A549 (cell line): ENCODE measurements at regions not wholly inside any gene's neighbourhood (a gene's known extent, or its start where the extent isn't known, plus 50 kb on each side); places are given as distances from the start of the nearest gene placed in this dataset.
A peak's percentile ranks its signal among the peaks of the same experiment; 100 is the strongest.

Source experiments
- ATAC-seq, 2 experiments: fragments of 200-7000 bp in 1 of 2; fragments of >200 bp in 1 of 2; cut with Nextera tagmentation in 1 of 2; cut with Tn5 transposase in 1 of 2; 3 replicates each; pipeline versions ENCODE4 v1.8.0 to v1.9.1; 2018 to 2020; ENCODE audit warnings: mild to moderate bottlenecking in 1 of 2, moderate library complexity in 1 of 2
- CTCF ChIA-PET: fragments of 300-600 bp; sonication (Branson Sonifier 250); formaldehyde crosslinking; extraction: SDS; loops from one replicate; lab custom pipeline; 2021; ENCODE audit warnings: antibody characterized with exemption, inconsistent platforms; lab: Yijun Ruan, JAX
- POLR2A ChIA-PET: fragments of 350-600 bp; formaldehyde crosslinking; extraction: SDS; loops from one replicate; lab custom pipeline; 2021; ENCODE audit warnings: antibody characterized with exemption, inconsistent platforms; lab: Yijun Ruan, JAX
- DNase-seq, 2 experiments: peaks; one replicate each; pipeline versions ENCODE4 v3.0.0 to v3.0.0-alpha.2; 2011 to 2016; ENCODE audit warnings: low read depth in 1 of 2, low spot score in 1 of 2
- FAIRE-seq: peaks from 2 replicates; lab custom pipeline; 2011; peaks lifted over from hg19 to GRCh38; lab: Jason Lieb, UNC
- H3K27ac ChIP-seq, 2 experiments: fragments of >200 bp; sonication (Bioruptor Twin); formaldehyde crosslinking; 3 replicates each; pipeline ENCODE4 v1.5.1; 2016 to 2017
- H3K4me1 ChIP-seq: fragments of >200 bp; sonication (Bioruptor Twin); formaldehyde crosslinking; 3 replicates; pipeline ENCODE4 v1.6.1; 2016
- H3K4me2 ChIP-seq: fragments of >200 bp; sonication (Bioruptor Twin); formaldehyde crosslinking; 3 replicates; pipeline ENCODE4 v1.6.1; 2016
- H3K4me3 ChIP-seq: fragments of >200 bp; sonication (Bioruptor Twin); formaldehyde crosslinking; 3 replicates; pipeline ENCODE4 v1.5.1; 2016
- H3K9me3 ChIP-seq: fragments of >200 bp; sonication (Bioruptor Twin); formaldehyde crosslinking; 3 replicates; pipeline ENCODE4 v1.6.1; 2016
- BHLHE40 ChIP-seq: IDR thresholded peaks from 2 replicates; pipeline ENCODE4 v1.6.1; 2012; ENCODE audit warnings: low read depth, low read length, inconsistent platforms
- CBX8 ChIP-seq: fragments of 200-600 bp; sonication (generic); IDR thresholded peaks from 2 replicates; pipeline ENCODE4 v1.6.1; 2016
- FOSB ChIP-seq: fragments of 250-450 bp; sonication (Bioruptor Pico); IDR thresholded peaks from 2 replicates; pipeline ENCODE4 v1.5.0; 2020; ENCODE audit warnings: mild to moderate bottlenecking, moderate library complexity
- FOSL2 ChIP-seq, 2 experiments: fragments of 450-650 bp in 1 of 2; fragments of >200 bp in 1 of 2; sonication (Bioruptor Twin) in 1 of 2; formaldehyde crosslinking; IDR thresholded peaks; 2 replicates each; pipeline versions ENCODE4 v1.5.0 to v1.6.1; 2016 to 2020; ENCODE audit warnings: mild to moderate bottlenecking in 1 of 2, moderate library complexity in 1 of 2
- FOXS1 ChIP-seq: fragments of 250-450 bp; sonication (Bioruptor Pico); IDR thresholded peaks from 2 replicates; pipeline ENCODE4 v1.5.0; 2020; ENCODE audit warnings: mild to moderate bottlenecking, moderate library complexity
- HEYL ChIP-seq: fragments of 250-450 bp; sonication (Bioruptor Pico); IDR thresholded peaks from 2 replicates; pipeline ENCODE4 v1.8.0; 2021; ENCODE audit warnings: mild to moderate bottlenecking, moderate library complexity
- HOXB13 ChIP-seq: fragments of 250-450 bp; sonication (Bioruptor Pico); IDR thresholded peaks from 2 replicates; pipeline ENCODE4 v1.5.0; 2020; ENCODE audit warnings: low read depth, mild to moderate bottlenecking, moderate library complexity
- JUN ChIP-seq, 2 experiments: fragments of >200 bp; sonication (Bioruptor Twin); formaldehyde crosslinking; IDR thresholded peaks; 2 replicates in 1 of 2; 3 replicates in 1 of 2; pipeline ENCODE4 v1.6.1; 2016 to 2017
- KDM1A ChIP-seq: fragments of 200-600 bp; sonication (generic); IDR thresholded peaks from 2 replicates; pipeline ENCODE4 v1.6.1; 2016; ENCODE audit warnings: low read depth, mild to moderate bottlenecking
- MAX ChIP-seq: IDR thresholded peaks from 2 replicates; pipeline ENCODE4 v1.6.1; 2012
- MYC ChIP-seq: IDR thresholded peaks from 2 replicates; pipeline ENCODE4 v1.6.1; 2012; ENCODE audit warnings: mild to moderate bottlenecking, inconsistent platforms, low read length, improper control_type of control experiment, borderline replicate concordance
- NFE2L2 ChIP-seq: fragments of 150-350 bp; conservative IDR thresholded peaks from 2 replicates; pipeline ENCODE4 v1.6.1; 2014; ENCODE audit warnings: low read length
- NPAS2 ChIP-seq: fragments of 250-450 bp; sonication (Bioruptor Pico); IDR thresholded peaks from 2 replicates; pipeline ENCODE4 v1.8.0; 2022; ENCODE audit warnings: mild to moderate bottlenecking, moderate library complexity, borderline replicate concordance
- POLR2AphosphoS2 ChIP-seq: conservative IDR thresholded peaks from 2 replicates; pipeline ENCODE4 v1.6.1; 2012; ENCODE audit warnings: low read length, improper control_type of control experiment, inconsistent platforms
- RAD21 ChIP-seq, 2 experiments: fragments of >200 bp in 1 of 2; sonication (Bioruptor Twin) in 1 of 2; formaldehyde crosslinking in 1 of 2; IDR thresholded peaks in 1 of 2; conservative IDR thresholded peaks in 1 of 2; 2 replicates in 1 of 2; 3 replicates in 1 of 2; pipeline ENCODE4 v1.6.1; 2012 to 2018; ENCODE audit warnings: inconsistent platforms in 1 of 2
- RCOR1 ChIP-seq: fragments of 150-350 bp; IDR thresholded peaks from 2 replicates; pipeline ENCODE4 v1.6.1; 2014; ENCODE audit warnings: antibody characterized with exemption, low read length, low read depth
- REST ChIP-seq: fragments of 200-600 bp; sonication (generic); IDR thresholded peaks from 2 replicates; pipeline ENCODE4 v1.6.1; 2016; ENCODE audit warnings: antibody characterized with exemption, mild to moderate bottlenecking, moderate library complexity
- RFX5 ChIP-seq: fragments of 450-650 bp; IDR thresholded peaks from 2 replicates; pipeline ENCODE4 v1.7.1; 2014; ENCODE audit warnings: antibody characterized with exemption, mild to moderate bottlenecking, moderate library complexity
- RNF2 ChIP-seq: fragments of 200-600 bp; sonication (generic); IDR thresholded peaks from 2 replicates; pipeline ENCODE4 v1.6.1; 2016; ENCODE audit warnings: low read depth, mild to moderate bottlenecking, antibody characterized with exemption, moderate library complexity, borderline replicate concordance
- SREBF2 ChIP-seq: fragments of 450-650 bp; IDR thresholded peaks from 2 replicates; pipeline ENCODE4 v1.6.1; 2014; ENCODE audit warnings: mild to moderate bottlenecking, moderate library complexity
- TFCP2L1 ChIP-seq: fragments of 250-450 bp; sonication (Bioruptor Pico); IDR thresholded peaks from 2 replicates; pipeline ENCODE4 v1.5.0; 2021; ENCODE audit warnings: mild to moderate bottlenecking
- TP53 ChIP-seq: fragments of 250-450 bp; sonication (Bioruptor Pico); IDR thresholded peaks from 2 replicates; pipeline ENCODE4 v1.5.0; 2021; ENCODE audit warnings: mild to moderate bottlenecking, moderate library complexity
- USF2 ChIP-seq: fragments of 450-650 bp; IDR thresholded peaks from 2 replicates; pipeline ENCODE4 v1.6.1; 2014; ENCODE audit warnings: antibody characterized with exemption
- ZC3H11A ChIP-seq: fragments of 450-650 bp; IDR thresholded peaks from 2 replicates; pipeline ENCODE4 v1.6.1; 2014; ENCODE audit warnings: antibody characterized with exemption, mild to moderate bottlenecking
- ZSCAN20 ChIP-seq: fragments of 250-450 bp; sonication (Bioruptor Pico); IDR thresholded peaks from 2 replicates; pipeline ENCODE4 v1.8.0; 2022; ENCODE audit warnings: mild to moderate bottlenecking, moderate library complexity
- WGBS: methylation state at CpG from one replicate; pipeline ENCODE4 v1.1.6; 2017; ENCODE audit errors: missing lambda C conversion rate; 5-methylcytosine and 5-hydroxymethylcytosine counted together
- TF ChIP-seq, protein P1 (sequence below): IDR thresholded peaks from 2 replicates; pipeline ENCODE4 v1.6.1; 2012; ENCODE audit warnings: low read depth, borderline replicate concordance

- no peak for FAIRE-seq
- WGBS = 16% methylated on average over 8 of the region's 8 CpGs
- no peak overlapping the region for H3K4me2 ChIP-seq
- H3K9me3 ChIP-seq = no peaks in the 10 kb centered on the region
- TF ChIP-seq RAD21 (conservative IDR thresholded peaks at IDR 0.05 in 1 of 2, IDR thresholded peaks at IDR 0.05 in 1 of 2) = no peak
- no peak for TF ChIP-seq FOSL2 (IDR thresholded peaks at IDR 0.05)
- TF ChIP-seq FOSL2 (CRISPR knock-in tag; IDR thresholded peaks at IDR 0.05) = no peak
- TF ChIP-seq POLR2AphosphoS2 = no peak
- TF ChIP-seq ZC3H11A = no peak
- TF ChIP-seq KDM1A = no peak
- no peak for TF ChIP-seq TFCP2L1
- peak; percentile 8 to 20; a peak in 2 of 6 replicates for ATAC-seq
- peak in 1 of 2 experiments; percentile 9 for DNase-seq
- H3K4me1 ChIP-seq = no peaks in the 10 kb centered on the region
- POLR2A ChIA-PET = no interaction called here
- CTCF ChIA-PET = interaction anchor here (0.9 to 2.3 kb wide), 6 partner anchors 11 to 619 kb away, joined by 3 to 5 read pairs (median 3); no protein-coding TSS in a partner anchor
- H3K27ac ChIP-seq = no peak overlapping the region
- H3K4me3 ChIP-seq = no peak overlapping the region
Observed at GRCh38 chr15:94671858-94672532, 440.6 kb downstream of the MCTP2 start.

- POLR2A ChIA-PET = no interaction called here
- ATAC-seq (no peak), FAIRE-seq (no peak), DNase-seq (no peak)
- no peak for TF ChIP-seq NPAS2 (CRISPR knock-in tag)
- TF ChIP-seq NFE2L2 = no peak
- no peak for TF ChIP-seq POLR2AphosphoS2
- no peak for TF ChIP-seq HOXB13 (CRISPR knock-in tag)
- no peak overlapping the region for H3K27ac ChIP-seq
- CTCF ChIA-PET = no interaction called here
- no peaks in the 10 kb centered on the region for H3K4me1 ChIP-seq
- H3K4me3 ChIP-seq = no peak overlapping the region
- no peaks in the 10 kb centered on the region for H3K9me3 ChIP-seq
- no peak overlapping the region for H3K4me2 ChIP-seq
- WGBS = 43% methylated on average over 9 of the region's 9 CpGs
Observed at GRCh38 chr15:94673801-94674200, 442.4 kb downstream of the MCTP2 start.

DNA sequence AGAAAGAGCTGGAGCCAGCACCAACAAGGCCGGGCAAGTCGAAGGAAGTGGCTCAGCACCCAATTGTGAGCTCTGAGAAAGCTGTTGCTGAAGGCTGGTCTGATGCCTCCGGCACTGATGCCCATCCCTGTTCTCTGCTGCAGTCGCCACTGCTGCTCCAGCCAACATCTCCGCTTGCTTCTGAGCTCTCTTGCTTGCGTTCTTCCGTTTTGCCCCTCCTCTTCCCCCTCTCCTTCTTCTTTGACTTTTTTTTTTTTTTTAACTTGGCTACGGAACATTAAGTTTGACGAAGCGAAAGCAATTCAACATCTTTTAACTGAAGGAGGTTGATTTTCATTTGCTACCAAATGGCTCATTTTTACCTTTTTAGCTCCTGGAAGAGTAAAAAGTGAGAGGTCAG lies 442.9 kb downstream of the MCTP2 start:
- Histone ChIP-seq H3K4me2 (no peak overlapping the region), H3K4me1 (no peaks in the 10 kb centered on the region), H3K27ac (no peak overlapping the region), H3K4me3 (no peak overlapping the region), H3K9me3 (no peaks in the 10 kb centered on the region)
- TF ChIP-seq ZSCAN20 (CRISPR knock-in tag) = no peak
- no peak for TF ChIP-seq JUN (IDR thresholded peaks at IDR 0.05)
- no peak for TF ChIP-seq NPAS2 (CRISPR knock-in tag)
- TF ChIP-seq HOXB13 (CRISPR knock-in tag) = no peak
- TF ChIP-seq SREBF2 = no peak
- TF ChIP-seq FOXS1 (CRISPR knock-in tag) = no peak
- no peak for TF ChIP-seq RCOR1
- no peak for TF ChIP-seq BHLHE40
- no peak for TF ChIP-seq CBX8
- no peak for TF ChIP-seq RNF2
- TF ChIP-seq REST = no peak
- no peak for TF ChIP-seq NFE2L2
- TF ChIP-seq FOSB (CRISPR knock-in tag) = no peak
- no peak for TF ChIP-seq RFX5
- no peak for TF ChIP-seq MAX
- no peak for TF ChIP-seq TP53
- TF ChIP-seq HEYL (CRISPR knock-in tag) = no peak
- no peak for TF ChIP-seq USF2
- TF ChIP-seq MYC = no peak
- TF ChIP-seq, protein P1, sequence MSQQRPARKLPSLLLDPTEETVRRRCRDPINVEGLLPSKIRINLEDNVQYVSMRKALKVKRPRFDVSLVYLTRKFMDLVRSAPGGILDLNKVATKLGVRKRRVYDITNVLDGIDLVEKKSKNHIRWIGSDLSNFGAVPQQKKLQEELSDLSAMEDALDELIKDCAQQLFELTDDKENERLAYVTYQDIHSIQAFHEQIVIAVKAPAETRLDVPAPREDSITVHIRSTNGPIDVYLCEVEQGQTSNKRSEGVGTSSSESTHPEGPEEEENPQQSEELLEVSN = no peak
- no peak for DNase-seq
- ChIA-PET CTCF (no interaction called here), POLR2A (no interaction called here)
- WGBS = 38% methylated on average over 10 of the region's 10 CpGs
- no peak for FAIRE-seq
- no peak for ATAC-seq
